ENCODE measurements at regions not wholly inside any gene's neighbourhood (a gene's known extent, or its start where the extent isn't known, plus 50 kb on each side); places are given as distances from the start of the nearest gene placed in this dataset.
A peak's percentile ranks its signal among the peaks of the same experiment; 100 is the strongest.
"Not testable (repeated sequence)": the region's sequence is repeated elsewhere in the genome, so short reads cannot be mapped to it uniquely, and the experiment has no call there.

DNA sequence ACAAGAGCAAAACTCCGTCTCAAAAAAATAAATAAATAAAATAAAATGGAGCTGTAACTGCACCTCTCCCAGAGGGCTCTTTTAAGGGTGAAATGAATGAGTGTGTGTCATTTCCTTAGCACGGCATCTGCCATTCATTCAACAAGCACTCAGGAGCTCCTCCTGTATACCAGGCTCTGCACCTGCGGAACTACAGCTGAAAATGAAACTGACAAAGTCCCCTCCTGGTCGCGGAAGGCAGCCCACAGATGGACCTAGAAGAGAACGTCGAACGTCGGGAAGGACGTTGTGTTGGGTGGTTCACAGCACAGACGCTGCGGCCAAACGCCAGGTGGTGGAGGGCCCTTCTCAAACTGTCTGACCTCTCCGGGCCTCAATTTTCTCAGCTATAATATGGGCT, 256.4 kb downstream of the TFAP2C start:
- no peak for DNase-seq

DNA sequence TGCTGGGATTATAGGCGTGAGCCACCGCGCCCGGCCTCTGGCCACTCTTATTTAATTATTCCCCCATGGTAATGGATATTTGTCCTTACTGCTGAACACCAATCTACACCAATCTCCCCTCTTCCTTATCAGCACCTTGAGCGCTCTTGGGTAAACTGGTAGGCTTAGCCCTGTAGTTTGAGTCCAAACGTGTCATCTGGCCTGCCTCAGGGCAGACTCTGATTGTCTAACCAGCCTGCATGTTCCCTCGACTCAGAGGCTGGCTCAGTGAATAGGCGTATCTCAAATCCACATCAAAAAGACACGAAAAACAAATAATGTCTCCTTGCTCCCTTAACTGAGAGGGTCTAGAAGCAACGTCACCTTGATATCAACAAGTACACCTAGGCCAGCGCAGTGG, 260.9 kb downstream of the TFAP2C start:
- no peak for DNase-seq

DNA sequence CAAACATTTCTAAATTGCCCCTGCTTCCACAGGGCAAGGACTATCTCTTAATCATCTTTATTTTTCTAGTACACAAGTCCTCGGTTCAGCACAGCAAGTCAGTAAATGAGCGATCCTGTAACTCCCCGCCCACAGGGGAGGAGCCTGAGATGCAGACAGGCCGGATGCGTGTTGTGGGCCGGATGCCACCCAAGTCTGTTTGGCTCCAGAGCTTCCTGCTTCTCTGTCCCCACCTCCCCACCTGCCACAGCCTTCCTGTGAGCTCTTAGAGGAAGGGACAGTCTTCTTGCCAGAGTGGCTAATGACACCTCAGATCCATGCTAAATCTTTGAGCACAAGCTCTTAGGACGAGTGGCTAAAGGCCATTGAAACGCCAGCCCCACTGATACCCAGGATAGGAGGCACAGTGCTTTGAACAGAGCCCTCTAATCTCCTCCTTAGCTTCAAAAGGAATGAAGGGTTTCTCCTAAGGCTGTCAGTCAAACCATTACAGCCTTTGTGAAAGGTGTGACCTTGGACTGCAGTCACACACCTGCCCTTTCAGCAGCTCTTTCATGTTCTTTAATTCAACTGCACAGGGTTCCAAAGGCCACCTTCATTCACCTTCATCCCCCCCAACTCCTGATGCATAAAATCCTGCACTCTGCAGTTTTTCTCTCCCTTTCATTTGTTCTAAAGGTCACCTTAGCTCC, 264.3 kb downstream of the TFAP2C start:
- DNase-seq: no peak

DNA sequence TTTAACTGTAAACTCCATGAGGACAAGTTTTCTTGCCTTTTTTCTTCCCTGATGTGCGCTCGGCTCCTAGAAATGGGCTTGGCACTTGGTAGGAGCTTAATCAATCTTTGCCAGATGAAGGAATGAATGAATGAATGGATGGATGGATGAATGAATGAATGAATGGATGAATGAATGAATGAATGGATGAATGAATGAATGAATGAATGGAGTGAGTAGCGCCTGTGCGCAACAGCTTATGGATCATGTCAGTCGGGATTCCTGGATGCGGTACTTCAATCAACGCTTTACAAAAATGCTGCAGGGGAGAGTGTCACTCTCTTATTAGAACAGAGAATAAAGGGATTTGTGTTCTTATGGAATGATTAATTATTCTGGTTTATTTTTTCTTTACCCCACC, 267.3 kb downstream of the TFAP2C start:
- DNase-seq: no peak

DNA sequence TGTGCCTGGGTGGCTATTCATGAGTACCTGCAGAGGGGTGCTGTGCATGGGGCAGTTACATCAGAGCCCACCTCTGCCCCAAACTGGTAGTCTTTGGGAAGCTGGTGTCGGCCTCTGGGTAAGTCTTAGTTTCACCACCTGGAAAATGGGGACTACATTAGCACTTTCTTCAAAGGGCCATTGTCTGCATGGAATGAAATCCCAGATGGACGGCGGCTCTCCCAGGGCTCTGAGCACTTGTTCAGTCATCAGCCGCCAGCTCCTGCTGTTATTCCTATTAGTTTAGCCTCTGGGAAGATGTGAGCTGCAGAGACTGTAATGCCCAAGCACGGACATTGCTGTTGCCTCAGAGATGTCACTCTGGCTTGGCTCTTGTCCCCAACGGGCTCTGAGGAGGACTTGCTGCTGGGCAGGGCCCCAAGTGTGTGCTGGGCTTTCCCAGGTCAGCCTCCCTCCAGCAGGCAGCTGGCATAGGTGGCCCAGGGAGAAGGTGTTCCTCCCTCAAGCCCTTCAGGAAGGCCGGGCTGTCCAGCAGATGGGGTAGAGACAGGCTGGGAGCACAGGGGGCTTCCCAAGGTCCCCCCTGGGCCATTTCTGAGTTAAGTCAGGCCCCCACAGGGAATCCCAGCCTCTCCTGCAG, 268.3 kb downstream of the TFAP2C start:
- DNase-seq: no peak

DNA sequence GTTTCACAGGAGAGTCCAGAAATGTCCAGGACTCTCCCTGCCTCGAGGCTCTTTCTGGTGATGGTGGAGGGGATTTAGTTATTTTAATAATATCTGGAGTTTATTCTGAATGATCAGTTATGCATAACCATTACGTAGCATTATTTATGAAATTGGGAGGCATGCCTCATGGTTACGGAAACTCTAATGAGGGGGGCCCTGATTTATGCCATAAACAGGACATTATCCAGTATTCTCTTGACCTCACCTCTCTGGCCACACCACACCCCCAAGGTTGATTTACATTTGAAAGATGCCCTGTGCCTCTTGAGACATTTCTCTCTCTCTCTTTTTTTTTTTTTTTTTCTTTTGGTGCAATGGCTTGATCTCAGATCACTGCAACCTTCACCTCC, 268.8 kb downstream of the TFAP2C start:
- DNase-seq: no peak

DNA sequence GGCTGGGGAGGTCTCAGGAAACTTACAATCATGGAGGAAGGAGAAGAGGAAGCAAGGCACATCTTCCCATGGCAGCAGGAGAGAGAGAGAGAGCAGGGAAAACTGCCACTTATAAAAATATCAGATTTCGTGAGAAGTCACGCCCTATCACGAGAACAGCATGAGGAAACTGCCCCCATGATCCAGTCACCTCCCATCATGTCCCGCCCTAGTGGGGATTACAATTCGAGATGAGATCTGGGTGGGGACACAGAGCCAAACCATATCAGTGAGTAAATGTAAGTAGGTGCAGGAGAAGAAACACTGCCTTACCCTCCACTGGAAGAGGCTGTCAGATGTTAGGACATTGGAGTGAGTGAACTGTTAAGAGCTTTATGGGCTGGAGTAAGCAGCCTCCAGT, 270.4 kb downstream of the TFAP2C start:
- no peak for DNase-seq

DNA sequence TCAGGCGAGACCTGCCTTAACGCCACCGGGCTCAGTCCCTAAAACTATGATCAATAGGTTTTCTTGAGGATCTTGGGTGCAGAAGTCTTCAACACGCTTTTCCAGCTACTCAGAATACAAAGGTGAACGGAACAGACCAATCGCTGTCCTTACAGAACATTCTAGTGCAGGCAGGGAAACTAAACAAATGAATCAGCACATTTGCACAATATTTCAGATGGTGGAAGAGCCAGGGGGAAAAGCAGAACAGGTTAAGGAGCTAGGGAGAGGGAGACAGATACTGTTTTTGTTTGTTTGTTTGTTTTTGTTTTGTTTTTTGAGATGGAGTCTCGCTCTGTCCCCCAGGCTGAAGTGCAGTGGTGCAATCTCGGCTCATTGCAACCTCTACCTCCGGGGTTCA, 271.1 kb downstream of the TFAP2C start:
- no peak for DNase-seq

DNA sequence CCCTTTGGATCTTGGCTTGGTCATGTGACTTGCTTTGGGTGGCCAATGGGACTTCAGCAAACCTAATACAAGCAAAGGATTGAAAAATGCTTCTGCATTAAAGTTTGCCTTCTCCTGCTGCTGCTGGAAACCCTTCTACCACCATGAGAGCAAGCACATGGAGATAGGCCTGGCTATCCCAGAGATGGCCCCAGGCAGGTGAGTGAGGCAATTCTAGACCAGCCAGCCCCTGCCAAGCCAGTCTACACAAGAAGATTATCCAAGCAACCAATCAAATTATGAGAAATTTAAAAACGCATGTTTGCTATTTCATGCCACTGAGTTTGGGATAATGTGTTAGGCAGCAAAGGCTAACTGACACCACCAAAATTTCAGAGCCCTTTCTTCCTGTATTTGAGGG, 274.3 kb downstream of the TFAP2C start:
- DNase-seq: no peak

DNA sequence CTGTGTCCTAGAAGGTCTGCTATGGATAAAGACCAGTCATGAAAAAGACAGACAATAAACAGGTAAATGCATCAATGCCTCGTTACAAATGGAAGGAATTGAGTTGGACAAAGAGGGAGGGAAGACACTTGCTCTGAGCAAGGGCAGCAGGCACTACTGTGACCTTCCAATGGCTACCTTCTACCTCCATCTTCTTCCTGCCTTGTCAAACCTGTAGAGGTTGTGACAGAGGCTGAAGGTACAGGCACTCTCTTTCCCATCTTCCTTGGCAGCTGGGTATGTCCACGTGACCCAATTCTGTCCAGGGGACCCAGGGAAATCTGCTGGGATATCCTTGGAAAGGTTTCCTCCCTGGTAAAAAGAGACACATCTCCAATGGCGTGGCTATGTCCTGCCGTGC, 274.8 kb downstream of the TFAP2C start:
- no peak for DNase-seq

DNA sequence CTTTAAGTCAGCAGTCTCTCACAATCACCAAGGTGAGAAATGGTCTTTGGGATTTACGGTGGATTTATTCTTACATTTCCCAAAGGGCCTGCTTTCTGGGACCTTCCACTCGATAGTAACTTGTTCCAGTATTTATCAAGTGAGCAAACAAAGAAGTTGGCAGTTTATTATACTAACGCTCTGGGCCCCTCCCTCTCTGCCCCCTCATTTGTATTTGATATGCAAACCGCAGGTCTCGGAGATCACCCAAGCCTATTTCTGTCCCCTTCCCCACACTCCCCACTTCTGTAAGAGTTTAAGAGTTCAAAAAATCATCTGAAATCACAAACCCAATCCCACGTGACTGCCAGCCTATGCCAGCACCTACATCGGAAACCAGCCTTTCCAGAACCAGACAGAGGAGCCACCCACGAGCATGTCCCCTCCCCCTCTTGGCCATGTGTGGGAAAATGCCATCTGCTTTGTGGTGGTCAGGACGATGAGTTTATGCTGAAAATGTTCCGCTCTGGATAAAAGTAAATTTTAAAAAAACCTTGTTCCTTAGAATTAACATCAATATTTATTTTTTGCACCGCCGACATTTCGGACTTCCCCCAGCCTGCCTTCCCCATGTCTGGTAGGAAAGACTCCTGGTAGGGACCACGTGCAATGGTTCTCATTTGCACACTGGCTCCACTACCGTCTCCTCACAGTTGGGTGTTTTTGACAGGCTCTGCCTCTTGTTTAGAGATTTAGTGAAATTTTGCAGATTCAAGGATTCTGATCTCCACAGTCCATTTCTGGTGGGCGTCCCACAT, 281.0 kb downstream of the TFAP2C start:
- no peak for DNase-seq

DNA sequence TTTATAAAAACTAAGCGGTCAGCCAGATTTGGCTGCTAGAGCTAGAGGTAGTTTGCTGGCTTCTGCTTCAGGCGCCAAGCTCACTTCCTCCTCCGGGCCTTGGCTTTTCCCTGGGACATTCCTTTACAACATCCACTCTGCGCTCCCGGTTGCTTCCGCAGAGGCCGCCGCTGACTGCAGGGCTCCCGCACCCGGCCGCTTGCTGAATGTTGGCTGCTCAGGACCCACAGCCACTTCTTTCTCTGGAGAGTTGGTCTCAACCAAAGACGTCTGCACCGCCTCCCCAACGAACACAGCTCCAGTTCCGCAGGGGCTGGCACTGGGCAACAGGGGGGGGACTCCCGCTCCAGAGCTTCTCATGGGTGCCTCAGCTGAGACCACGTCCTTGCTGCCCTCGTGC, 282.8 kb downstream of the TFAP2C start:
- DNase-seq: no peak

DNA sequence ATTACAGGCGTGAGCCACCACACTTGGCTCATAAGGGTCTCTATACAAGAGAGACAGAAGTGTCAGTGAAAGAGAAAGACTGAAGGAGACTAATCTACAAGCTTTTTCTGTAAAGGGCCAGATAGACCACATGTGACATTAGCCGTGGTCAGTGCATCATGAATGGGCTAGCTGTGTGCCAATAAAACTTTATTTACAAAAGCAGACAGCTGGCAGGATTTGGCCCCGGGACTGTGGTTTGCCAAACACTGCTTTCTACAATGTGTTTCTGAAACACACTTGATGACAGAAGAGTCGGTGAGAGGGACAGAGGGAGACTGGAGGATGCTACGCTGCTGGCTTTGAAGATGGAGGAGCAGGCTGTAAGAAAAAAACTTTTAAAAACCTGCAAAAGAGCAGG, 285.4 kb downstream of the TFAP2C start:
- DNase-seq: no peak

DNA sequence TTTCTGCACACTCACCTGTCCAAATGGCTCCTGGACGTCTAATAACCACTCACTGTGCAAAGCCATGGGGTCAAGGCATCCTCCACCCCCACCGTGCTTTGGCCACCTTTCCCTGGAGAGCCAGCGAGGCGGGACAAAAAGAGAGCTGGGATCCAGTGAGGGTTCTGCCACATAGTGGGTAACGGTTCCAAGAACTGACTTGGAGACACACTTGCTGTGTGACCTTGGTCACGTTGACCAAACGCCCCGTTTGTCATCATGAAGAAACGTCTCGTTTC, 287.2 kb downstream of the TFAP2C start:
- DNase-seq: no peak

DNA sequence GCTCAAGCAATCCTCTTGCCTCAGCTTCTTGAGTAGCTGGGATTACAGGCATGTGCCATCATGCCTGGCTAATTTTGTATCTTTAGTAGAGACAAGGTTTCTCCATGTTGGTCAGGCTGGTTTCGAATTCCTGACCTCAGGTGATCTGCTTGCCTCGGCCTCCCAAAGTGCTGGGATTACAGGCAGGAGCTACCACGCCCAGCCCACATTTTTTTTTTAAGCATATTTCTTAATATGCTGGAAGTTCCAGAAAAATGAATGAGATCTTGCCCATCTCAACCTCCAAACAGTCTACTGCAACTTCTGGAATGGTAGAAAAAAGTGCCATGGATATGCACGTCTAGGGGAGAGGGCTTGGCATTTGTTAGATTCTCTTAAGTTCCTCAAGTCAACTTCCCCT, 290.9 kb downstream of the TFAP2C start:
- not testable (repeated sequence) for DNase-seq

DNA sequence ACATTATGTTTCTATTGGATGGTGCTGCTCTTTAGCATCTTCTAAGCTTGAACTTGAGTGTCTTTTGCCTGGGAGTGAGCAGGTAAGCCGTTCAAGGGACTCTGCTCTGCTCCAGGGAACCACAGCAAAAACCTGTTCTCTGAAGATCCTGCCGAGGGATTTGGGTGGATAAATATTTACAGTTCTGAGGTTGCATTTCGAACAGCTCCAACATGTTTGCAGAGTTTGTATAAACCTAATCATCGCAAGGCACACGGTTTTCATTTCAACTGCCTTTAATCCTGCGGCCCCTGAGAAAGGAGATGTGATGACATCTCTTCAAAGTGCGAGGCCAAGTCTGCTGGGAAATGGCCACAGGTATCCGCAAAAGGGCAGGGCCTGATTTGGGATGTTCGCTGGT, 293.4 kb downstream of the TFAP2C start:
- no peak for DNase-seq

DNA sequence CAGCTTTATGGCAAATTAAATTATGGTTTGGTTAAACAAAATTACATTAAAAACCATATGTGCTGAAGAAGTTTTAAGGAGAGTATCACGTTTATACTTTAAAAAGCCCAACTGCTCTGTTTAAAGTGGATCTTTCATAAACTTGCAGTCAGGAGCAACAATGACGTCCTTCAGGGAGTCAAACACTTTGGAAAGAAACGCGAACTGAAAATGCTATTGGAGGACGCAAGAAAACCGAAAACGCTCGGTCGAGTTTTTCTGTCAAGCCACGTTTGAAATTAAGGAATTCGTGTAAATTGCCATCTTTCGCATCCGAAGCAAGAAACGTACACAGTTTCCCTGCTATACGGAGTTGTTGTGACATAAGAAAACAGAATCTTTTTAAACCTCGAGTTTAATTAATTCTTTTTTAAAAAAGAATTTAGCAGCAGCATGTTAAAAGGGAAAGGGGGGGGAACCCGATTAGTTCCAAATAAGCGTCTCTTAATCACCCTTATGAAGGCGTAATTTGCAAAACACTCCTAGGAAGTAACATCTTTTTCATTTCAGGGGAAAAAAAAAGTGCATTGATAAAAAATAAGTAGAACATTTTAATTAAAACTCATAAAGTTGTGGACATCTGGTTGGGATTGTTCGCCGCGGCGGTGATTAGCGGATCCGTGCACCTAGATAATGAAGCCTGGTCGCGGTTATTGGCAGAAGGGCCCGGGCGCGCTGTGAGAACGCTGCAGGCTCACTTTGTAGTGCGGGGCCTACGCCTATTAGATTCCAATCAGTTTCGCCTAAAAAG, 295.4 kb downstream of the TFAP2C start:
- DNase-seq: no peak

DNA sequence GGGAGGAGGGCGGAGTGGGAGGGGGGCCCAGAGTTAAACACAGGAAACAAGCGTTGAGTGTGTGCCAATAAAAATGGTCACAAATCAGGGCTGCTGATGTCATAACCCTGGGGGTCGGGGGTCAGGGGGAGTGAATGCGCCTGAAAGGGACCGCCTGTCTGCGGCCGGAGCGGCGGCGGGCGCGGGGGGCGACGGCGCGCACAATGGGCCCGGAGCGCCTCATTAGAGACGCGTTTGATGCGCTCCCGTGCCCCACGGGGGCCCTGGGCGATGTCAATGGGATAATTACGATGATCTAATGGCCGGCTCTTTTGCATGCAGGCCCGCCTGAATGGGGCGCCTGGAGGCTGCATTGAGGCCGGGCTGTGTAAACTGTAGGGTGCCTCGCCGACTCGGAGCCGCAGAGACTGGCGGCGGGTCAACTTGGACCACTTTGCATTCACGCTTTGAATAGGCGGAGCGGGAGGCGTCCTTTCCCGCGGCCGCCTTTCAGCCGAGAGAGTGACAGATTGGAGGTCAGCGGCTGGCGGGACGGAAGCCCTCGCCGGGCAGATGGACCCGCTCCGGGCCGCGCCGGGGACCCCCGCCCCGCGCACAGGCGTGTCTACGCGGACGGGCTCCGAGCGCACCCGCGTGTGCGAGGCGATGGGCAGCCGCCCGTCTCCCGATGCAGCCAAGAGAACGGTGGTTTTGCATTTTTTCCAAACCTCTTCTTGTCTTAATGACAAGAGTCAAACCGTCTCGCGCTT, 296.1 kb downstream of the TFAP2C start:
- DNase-seq: peak; percentile 13

DNA sequence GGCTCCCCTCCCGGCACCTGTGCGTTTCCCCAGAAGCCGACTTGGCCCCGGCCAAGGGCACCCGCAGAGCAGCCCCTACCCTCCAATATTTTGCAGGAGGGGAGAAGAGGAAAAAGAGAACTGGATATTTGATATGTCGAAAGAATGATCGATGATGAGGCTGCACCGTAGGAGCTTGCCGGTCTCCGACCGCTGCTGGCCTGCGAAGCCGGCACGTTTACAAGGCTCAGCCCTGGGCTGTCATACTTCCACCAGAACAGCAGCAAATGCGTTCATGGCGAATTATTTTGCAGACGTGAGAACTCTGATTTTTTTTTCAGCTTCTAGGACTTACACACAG, 296.7 kb downstream of the TFAP2C start:
- no peak for DNase-seq

DNA sequence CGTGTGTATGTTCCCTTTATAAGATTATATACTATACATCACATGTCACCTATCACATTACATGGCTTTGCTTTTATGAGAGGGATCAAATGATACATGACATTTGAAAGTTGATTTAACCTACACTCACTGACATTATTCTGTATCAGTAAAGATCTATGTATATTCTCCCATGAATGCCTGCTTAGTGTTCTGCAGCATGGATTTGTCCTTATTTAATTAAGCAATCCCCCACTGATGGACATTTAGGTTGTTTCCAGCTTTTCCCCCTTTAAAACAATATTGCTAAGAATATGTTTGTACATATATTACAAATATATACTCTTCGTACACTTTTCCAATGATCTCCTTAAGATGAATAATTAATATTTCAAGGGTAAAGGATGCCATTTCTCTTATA, 297.4 kb downstream of the TFAP2C start:
- DNase-seq: no peak

DNA sequence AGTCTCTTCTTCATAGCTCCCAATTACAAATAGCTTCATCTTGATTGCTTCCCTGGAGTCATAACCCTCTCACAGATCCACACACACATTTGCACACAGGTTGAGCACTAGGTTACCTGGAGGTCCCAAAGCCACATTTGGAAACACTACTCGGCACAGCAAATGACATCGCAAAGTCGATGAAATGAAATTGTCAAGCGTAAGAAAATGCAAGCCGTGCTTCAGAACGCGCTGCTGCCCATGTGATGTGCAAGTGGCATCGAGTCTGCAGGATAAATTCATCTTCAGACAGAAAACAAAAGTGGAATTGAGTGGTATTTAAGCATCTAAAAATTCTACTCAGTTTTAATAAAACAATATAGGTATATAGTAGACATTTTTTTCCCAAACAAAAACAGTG, 298.0 kb downstream of the TFAP2C start:
- DNase-seq: no peak

DNA sequence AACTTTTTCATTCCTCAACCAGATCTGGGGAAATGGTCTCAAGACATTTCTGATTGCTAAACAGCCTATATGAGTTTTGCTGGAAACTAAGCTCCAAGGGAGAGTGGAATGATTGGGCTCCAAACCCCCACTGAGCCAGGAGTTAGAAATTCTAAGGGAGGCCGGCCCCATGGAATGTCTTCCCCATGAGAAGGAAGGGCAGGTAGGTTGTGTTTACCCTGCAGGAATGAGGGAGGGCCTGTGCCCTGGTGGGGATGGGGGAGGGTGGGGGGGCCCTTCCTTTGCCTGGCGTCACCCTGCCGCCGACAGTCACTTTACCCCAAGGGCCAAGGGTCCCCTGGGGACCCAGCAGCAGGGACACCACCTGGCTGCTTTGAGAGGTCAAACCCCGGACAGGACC, 298.9 kb downstream of the TFAP2C start:
- no peak for DNase-seq

DNA sequence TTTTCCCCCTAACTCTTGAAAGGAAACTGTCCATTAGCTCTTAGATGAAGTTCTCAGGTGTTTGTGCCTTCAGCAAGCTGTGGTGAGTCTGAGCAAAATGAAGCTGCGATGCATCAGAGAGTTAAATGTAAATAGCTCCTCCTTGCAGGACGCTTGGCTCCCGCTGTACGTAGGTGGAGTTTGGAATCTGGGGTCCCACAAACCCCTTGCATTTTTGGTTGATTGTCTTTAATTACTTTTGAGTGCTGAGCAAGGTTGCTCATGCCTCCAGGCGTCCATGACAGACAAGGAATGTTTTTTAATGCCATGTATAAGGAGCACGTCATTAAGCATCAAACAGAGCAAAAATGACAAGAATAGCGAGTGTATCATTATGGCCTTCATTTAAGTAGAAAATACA, 300.5 kb downstream of the TFAP2C start:
- DNase-seq: no peak
